ENCODE measurements at regions not wholly inside any gene's neighbourhood (a gene's known extent, or its start where the extent isn't known, plus 50 kb on each side); places are given as distances from the start of the nearest gene placed in this dataset.

GRCh38 chr18:51862051-51862715, 477.8 kb upstream of the DCC start:
- Mint-ChIP-seq H3K9me3 (peaks cover 9% of the 10 kb centered on the region), H3K4me1 (ENCODE audit: low read depth) (no peaks in the 10 kb centered on the region), H3K27me3 (ENCODE audit: insufficient read depth) (no peaks in the 10 kb centered on the region), H3K36me3 (ENCODE audit: low read depth) (no peaks in the 10 kb centered on the region), H3K4me3 (no peak overlapping the region), H3K27ac (no peak overlapping the region)
- no peak for DNase-seq (ENCODE audit: low spot score)
- intact Hi-C loops (cut with micrococcal nuclease): no loop called here

GRCh38 chr18:51864219-51864965, 475.6 kb upstream of the DCC start:
- no peaks in the 10 kb centered on the region for H3K27me3 Mint-ChIP-seq (ENCODE audit: insufficient read depth)
- no peak overlapping the region for H3K4me3 Mint-ChIP-seq
- no peaks in the 10 kb centered on the region for H3K4me1 Mint-ChIP-seq (ENCODE audit: low read depth)
- H3K27ac Mint-ChIP-seq: no peak overlapping the region
- no peak for DNase-seq (ENCODE audit: low spot score)
- no peaks in the 10 kb centered on the region for H3K36me3 Mint-ChIP-seq (ENCODE audit: low read depth)
- intact Hi-C loops (cut with micrococcal nuclease): no loop called here
- peaks cover 9% of the 10 kb centered on the region for H3K9me3 Mint-ChIP-seq

GRCh38 chr18:51865538-51865937, 474.5 kb upstream of the DCC start:
- Mint-ChIP-seq H3K4me1 (ENCODE audit: low read depth) (no peaks in the 10 kb centered on the region), H3K27ac (no peak overlapping the region), H3K9me3 (peaks cover 14% of the 10 kb centered on the region), H3K4me3 (no peak overlapping the region), H3K36me3 (ENCODE audit: low read depth) (no peaks in the 10 kb centered on the region), H3K27me3 (ENCODE audit: insufficient read depth) (no peaks in the 10 kb centered on the region)
- DNase-seq (ENCODE audit: low spot score): no peak
- intact Hi-C loops (cut with micrococcal nuclease): no loop called here

GRCh38 chr18:51867767-51868166, 472.2 kb upstream of the DCC start:
- H3K36me3 Mint-ChIP-seq (ENCODE audit: low read depth): no peaks in the 10 kb centered on the region
- intact Hi-C loops (cut with micrococcal nuclease): no loop called here
- H3K27me3 Mint-ChIP-seq (ENCODE audit: insufficient read depth): no peaks in the 10 kb centered on the region
- H3K4me3 Mint-ChIP-seq: no peak overlapping the region
- DNase-seq (ENCODE audit: low spot score): no peak
- no peak overlapping the region for H3K27ac Mint-ChIP-seq
- peaks cover 11% of the 10 kb centered on the region for H3K9me3 Mint-ChIP-seq
- H3K4me1 Mint-ChIP-seq (ENCODE audit: low read depth): no peaks in the 10 kb centered on the region

GRCh38 chr18:51878724-51879123, 461.3 kb upstream of the DCC start:
- H3K36me3 Mint-ChIP-seq (ENCODE audit: low read depth): no peaks in the 10 kb centered on the region
- H3K9me3 Mint-ChIP-seq: peaks cover 12% of the 10 kb centered on the region
- no peak overlapping the region for H3K4me3 Mint-ChIP-seq
- intact Hi-C loops (cut with micrococcal nuclease): no loop called here
- no peaks in the 10 kb centered on the region for H3K4me1 Mint-ChIP-seq (ENCODE audit: low read depth)
- H3K27me3 Mint-ChIP-seq (ENCODE audit: insufficient read depth): no peaks in the 10 kb centered on the region
- DNase-seq (ENCODE audit: low spot score): no peak
- no peak overlapping the region for H3K27ac Mint-ChIP-seq

GRCh38 chr18:51879329-51879728, 460.7 kb upstream of the DCC start:
- intact Hi-C loops (cut with micrococcal nuclease): no loop called here
- H3K4me3 Mint-ChIP-seq: no peak overlapping the region
- no peak for DNase-seq (ENCODE audit: low spot score)
- H3K27ac Mint-ChIP-seq: no peak overlapping the region
- H3K4me1 Mint-ChIP-seq (ENCODE audit: low read depth): no peaks in the 10 kb centered on the region
- H3K27me3 Mint-ChIP-seq (ENCODE audit: insufficient read depth): no peaks in the 10 kb centered on the region
- H3K36me3 Mint-ChIP-seq (ENCODE audit: low read depth): no peaks in the 10 kb centered on the region
- H3K9me3 Mint-ChIP-seq: peaks cover 12% of the 10 kb centered on the region

GRCh38 chr18:51881394-51881793, 458.6 kb upstream of the DCC start:
- intact Hi-C loops (cut with micrococcal nuclease): no loop called here
- Mint-ChIP-seq H3K4me3 (no peak overlapping the region), H3K27me3 (ENCODE audit: insufficient read depth) (no peaks in the 10 kb centered on the region), H3K4me1 (ENCODE audit: low read depth) (no peaks in the 10 kb centered on the region), H3K27ac (no peak overlapping the region), H3K9me3 (no peaks in the 10 kb centered on the region), H3K36me3 (ENCODE audit: low read depth) (no peaks in the 10 kb centered on the region)
- no peak for DNase-seq (ENCODE audit: low spot score)

GRCh38 chr18:51884039-51884438, 456.0 kb upstream of the DCC start:
- no peak overlapping the region for H3K27ac Mint-ChIP-seq
- H3K36me3 Mint-ChIP-seq (ENCODE audit: low read depth): no peaks in the 10 kb centered on the region
- DNase-seq (ENCODE audit: low spot score): no peak
- no peaks in the 10 kb centered on the region for H3K4me1 Mint-ChIP-seq (ENCODE audit: low read depth)
- H3K9me3 Mint-ChIP-seq: no peaks in the 10 kb centered on the region
- H3K27me3 Mint-ChIP-seq (ENCODE audit: insufficient read depth): no peaks in the 10 kb centered on the region
- intact Hi-C loops (cut with micrococcal nuclease): no loop called here
- no peak overlapping the region for H3K4me3 Mint-ChIP-seq

GRCh38 chr18:51890762-51891161, 449.2 kb upstream of the DCC start:
- Mint-ChIP-seq H3K36me3 (ENCODE audit: low read depth) (no peaks in the 10 kb centered on the region), H3K4me3 (no peak overlapping the region), H3K4me1 (ENCODE audit: low read depth) (no peaks in the 10 kb centered on the region), H3K9me3 (no peaks in the 10 kb centered on the region), H3K27me3 (ENCODE audit: insufficient read depth) (no peaks in the 10 kb centered on the region), H3K27ac (no peak overlapping the region)
- DNase-seq (ENCODE audit: low spot score): no peak
- intact Hi-C loops (cut with micrococcal nuclease): no loop called here

GRCh38 chr18:51891876-51892275, 448.1 kb upstream of the DCC start:
- H3K36me3 Mint-ChIP-seq (ENCODE audit: low read depth): no peaks in the 10 kb centered on the region
- no peaks in the 10 kb centered on the region for H3K27me3 Mint-ChIP-seq (ENCODE audit: insufficient read depth)
- H3K27ac Mint-ChIP-seq: no peak overlapping the region
- intact Hi-C loops (cut with micrococcal nuclease): no loop called here
- no peaks in the 10 kb centered on the region for H3K4me1 Mint-ChIP-seq (ENCODE audit: low read depth)
- H3K9me3 Mint-ChIP-seq: no peaks in the 10 kb centered on the region
- DNase-seq (ENCODE audit: low spot score): no peak
- H3K4me3 Mint-ChIP-seq: no peak overlapping the region

GRCh38 chr18:51897884-51898283, 442.1 kb upstream of the DCC start:
- no peak for DNase-seq (ENCODE audit: low spot score)
- Mint-ChIP-seq H3K27me3 (ENCODE audit: insufficient read depth) (no peaks in the 10 kb centered on the region), H3K4me1 (ENCODE audit: low read depth) (no peaks in the 10 kb centered on the region), H3K36me3 (ENCODE audit: low read depth) (no peaks in the 10 kb centered on the region), H3K27ac (no peak overlapping the region), H3K9me3 (no peaks in the 10 kb centered on the region), H3K4me3 (no peak overlapping the region)
- intact Hi-C loops (cut with micrococcal nuclease): no loop called here

- no peaks in the 10 kb centered on the region for H3K4me1 Mint-ChIP-seq (ENCODE audit: low read depth)
- peaks cover 3% of the 10 kb centered on the region for H3K9me3 Mint-ChIP-seq
- no peak overlapping the region for H3K27ac Mint-ChIP-seq
- no peaks in the 10 kb centered on the region for H3K36me3 Mint-ChIP-seq (ENCODE audit: low read depth)
- intact Hi-C loops (cut with micrococcal nuclease): no loop called here
- no peak overlapping the region for H3K4me3 Mint-ChIP-seq
- no peaks in the 10 kb centered on the region for H3K27me3 Mint-ChIP-seq (ENCODE audit: insufficient read depth)
- no peak for DNase-seq (ENCODE audit: low spot score)
Measured at GRCh38 chr18:51907687-51908597, 432.1 kb upstream of the DCC start.

GRCh38 chr18:51908598-51908944, 431.4 kb upstream of the DCC start:
- intact Hi-C loops (cut with micrococcal nuclease): no loop called here

More at GRCh38 chr18:51908598-51908944, 431.4 kb upstream of the DCC start:
- Mint-ChIP-seq H3K27ac (no peak overlapping the region), H3K27me3 (ENCODE audit: insufficient read depth) (no peaks in the 10 kb centered on the region), H3K4me3 (no peak overlapping the region), H3K9me3 (peaks cover 3% of the 10 kb centered on the region), H3K36me3 (ENCODE audit: low read depth) (no peaks in the 10 kb centered on the region), H3K4me1 (ENCODE audit: low read depth) (no peaks in the 10 kb centered on the region)
- DNase-seq (ENCODE audit: low spot score): no peak
